Esophagus squamous epithelium (tissue), 4 donors: ENCODE measurements at regions not wholly inside any gene's neighbourhood (a gene's known extent, or its start where the extent isn't known, plus 50 kb on each side); places are given as distances from the start of the nearest gene placed in this dataset.

Experiments used
- CTCF ChIP-seq, 6 experiments: fragments of 450-650 bp in 4 of 6; fragments of 200-600 bp in 2 of 6; sonication (generic) in 2 of 6; IDR thresholded peaks; one replicate each; pipeline ENCODE4 v1.5.1; 2016 to 2019; ENCODE audit warnings: antibody characterized with exemption in 6 of 6, mild to moderate bottlenecking in 4 of 6, moderate library complexity in 4 of 6
- POLR2A ChIP-seq, 4 donors: fragments of 450-650 bp; IDR thresholded peaks; one replicate each; pipeline ENCODE4 v1.6.1; 2017; ENCODE audit warnings: antibody characterized with exemption in 4 of 4, mild to moderate bottlenecking in 4 of 4, moderate library complexity in 3 of 4

GRCh38 chr2:199199797-199200196 lies 257.9 kb downstream of the SATB2 start:
- TF ChIP-seq CTCF (IDR thresholded peaks at IDR 0.05) (no peak), POLR2A (IDR thresholded peaks at IDR 0.05) (no peak)
